ENCODE measurements at regions not wholly inside any gene's neighbourhood (a gene's known extent, or its start where the extent isn't known, plus 50 kb on each side); places are given as distances from the start of the nearest gene placed in this dataset.
"Not testable (repeated sequence)": the region's sequence is repeated elsewhere in the genome, so short reads cannot be mapped to it uniquely, and the experiment has no call there.

DNA sequence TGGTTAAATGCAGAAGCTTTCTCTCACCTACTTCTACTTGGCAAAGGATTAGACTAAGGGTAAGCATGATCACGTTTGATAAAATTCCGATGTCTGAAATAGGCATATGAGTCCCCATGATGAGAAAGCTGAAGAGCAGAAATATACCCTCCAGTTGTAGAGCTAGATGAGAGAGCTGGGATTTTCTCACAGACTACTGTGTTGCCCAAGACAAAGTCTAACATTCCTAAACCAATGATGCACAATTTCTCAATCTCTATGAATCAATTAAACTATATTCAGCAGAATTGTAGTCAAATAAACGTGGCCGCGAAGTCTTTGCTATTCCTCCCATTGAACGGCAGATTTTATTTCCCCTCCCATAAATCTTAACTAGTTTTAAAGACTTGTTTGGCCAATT lies 699.2 kb downstream of the KCNT2 start:
- no peak for DNase-seq

DNA sequence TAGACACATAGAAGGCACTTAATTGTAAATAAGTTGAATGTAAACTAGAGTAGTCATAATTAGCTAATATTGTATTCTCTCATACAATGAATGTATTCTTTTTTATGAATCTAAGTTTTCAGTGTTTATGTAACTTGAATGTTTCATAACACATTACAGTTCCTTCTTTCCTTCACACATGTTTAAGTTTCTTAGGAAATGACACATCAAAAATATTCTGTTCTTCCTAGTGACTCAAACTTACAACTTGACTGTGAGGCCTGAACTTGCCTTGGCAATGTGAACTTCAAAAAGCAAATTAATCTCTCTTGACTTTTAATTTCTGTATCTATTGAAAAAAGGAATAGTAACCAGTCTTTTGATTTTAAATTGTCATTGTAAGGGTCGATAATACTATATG lies 700.1 kb downstream of the KCNT2 start:
- no peak for DNase-seq

DNA sequence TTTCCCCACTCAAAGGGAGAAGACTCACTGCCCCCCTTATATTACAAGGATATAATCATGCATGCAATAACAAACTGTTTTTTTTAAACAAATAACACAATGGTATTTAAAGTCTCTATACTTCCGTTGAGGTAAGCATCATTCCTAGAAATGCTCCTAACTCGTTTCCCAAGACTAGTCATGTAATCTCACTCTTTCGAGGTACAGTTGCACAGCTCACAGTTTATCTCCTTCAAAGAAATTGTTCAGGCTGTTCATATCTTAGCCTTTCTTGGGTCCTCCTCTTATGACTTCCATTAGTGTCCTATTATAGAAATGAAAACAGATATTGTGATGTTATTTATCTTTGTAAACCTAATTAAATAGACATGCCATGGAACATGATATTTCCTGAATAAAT lies 705.0 kb downstream of the KCNT2 start:
- no peak for DNase-seq

DNA sequence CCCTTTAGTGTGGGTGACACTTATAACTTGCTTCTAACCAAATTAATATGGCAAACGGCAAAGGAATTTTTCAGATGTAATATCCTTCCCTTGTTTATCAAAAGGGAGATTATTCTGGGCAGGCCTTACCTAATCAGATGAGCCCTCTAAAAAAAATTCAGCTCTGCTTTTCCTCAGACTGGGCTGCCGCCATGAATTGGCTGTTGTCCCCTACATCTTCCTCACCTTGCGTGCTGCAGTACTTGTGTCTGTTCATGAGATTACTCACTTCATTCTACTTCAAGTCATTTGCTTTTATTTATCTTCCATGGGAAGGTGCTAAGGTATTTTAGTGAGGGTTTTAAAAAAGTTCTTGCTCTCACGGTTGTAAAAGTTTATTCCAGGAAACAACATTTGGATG lies 705.5 kb downstream of the KCNT2 start:
- no peak for DNase-seq

DNA sequence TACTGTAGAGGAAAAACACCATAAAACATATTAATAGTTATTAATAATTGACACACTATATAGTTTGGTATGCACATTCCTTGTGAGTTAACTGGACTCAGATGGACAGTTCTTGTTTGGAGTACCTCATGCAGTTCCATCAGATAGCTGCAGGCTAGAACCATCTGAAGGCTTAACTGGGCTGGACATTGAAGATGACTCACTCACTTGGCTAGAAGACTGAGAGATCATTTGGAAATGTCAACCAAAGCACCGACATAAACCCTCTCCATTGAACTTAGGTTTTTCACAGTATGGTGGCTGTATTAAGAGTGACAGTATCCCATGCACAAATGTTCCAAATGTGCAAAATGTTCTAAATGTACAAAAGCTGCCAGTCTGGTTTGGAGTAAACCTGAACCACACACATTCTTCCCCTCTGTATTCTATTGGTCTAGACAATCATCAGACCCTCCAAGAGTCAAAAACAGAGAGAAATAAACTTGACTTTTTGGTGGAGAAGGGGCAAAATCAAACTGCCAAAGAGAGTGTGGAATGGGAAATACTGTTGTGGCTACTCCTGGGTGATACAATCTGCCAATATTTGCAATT lies 708.4 kb downstream of the KCNT2 start:
- no peak for DNase-seq

DNA sequence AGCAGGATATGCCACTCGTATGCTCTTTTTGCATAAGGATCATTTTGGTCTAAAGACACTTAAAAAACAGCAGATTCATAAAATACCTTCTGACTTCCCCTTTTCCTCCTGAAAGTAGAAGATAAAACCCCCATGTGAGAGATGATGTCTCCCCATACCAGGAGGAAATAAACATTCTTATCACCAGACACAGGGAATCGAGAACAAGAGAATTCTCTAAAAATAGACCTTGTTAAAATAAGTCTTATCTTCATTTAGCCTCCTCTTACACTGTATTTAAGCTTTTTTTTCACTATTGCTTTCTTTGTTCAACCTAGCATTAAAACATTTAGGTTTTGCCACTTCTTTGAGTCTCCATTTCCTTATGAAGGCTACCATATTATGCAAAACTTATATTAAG lies 709.3 kb downstream of the KCNT2 start:
- no peak for DNase-seq

DNA sequence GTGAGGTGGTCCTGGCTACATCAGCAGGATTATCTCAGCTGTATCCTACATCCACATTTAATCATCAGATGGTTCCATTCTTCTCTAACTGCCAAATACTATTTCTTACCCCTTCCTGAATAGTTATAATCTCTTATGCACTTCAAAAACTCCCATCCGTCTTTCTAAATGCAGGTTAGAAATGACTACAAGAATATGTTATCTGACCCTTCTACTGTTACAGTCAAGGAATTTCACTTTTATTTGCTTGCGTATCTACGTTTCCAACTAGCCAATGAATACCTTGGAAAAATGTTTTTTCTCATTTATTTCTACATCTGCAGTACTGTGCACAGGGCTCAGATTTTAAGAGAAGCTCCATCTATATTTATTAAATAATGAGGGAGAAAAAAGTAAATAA lies 709.9 kb downstream of the KCNT2 start:
- DNase-seq = no peak

DNA sequence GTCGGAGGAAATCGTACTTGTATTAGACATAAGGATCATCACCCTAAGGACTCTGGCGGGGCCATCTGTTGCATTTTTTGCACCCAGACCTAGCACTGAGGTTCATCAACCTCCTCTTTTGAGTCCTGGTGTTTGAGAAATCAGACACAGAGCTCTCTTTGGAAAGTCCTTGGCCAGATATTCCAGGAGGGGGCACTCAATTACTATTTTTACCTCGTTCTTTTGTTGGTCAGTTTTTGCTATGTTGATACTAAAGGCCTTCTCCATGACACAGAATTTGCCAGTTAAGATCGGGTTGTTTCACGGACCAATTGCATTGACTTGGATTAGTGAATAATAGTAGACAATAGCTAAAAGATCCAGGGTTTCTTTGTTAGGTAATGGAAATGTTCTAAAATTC lies 711.2 kb downstream of the KCNT2 start:
- no peak for DNase-seq

DNA sequence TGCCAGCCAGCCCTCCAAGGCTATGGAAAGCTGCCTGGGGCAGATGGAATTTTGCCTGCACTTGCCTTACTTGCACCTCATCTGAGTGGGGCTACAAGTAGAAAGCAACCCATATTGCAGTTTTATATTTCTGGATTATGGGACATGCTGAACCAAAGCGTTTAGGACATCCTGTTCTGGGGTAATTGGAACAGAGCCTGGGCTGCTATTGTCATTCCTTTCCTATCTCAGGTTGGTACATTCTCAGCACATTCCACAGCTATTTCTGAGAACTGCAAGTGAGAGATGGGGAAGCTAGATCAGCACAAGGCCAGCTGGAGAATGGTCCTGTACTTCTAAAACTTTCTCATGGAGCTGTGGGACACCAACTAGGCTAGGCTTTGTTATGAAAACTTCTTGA lies 713.8 kb downstream of the KCNT2 start:
- no peak for DNase-seq

DNA sequence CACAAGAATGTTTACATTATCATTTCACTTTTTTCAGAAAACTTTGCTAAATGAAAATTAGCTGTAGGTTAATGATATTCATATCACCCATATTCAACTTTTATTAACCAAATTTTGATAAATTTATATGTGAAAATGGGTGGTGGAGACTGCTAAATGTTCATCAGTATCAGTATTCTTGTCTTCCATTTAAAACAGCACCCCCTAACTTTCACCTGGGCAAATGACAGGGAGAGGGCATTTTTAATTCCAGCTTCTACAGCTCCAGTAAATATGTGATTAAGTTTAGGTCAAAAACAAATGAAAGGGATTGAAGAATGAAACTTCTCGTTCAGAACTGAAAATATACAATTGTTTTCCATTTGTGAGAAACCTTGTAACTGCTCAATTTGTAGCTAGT lies 722.2 kb downstream of the KCNT2 start:
- no peak for DNase-seq

DNA sequence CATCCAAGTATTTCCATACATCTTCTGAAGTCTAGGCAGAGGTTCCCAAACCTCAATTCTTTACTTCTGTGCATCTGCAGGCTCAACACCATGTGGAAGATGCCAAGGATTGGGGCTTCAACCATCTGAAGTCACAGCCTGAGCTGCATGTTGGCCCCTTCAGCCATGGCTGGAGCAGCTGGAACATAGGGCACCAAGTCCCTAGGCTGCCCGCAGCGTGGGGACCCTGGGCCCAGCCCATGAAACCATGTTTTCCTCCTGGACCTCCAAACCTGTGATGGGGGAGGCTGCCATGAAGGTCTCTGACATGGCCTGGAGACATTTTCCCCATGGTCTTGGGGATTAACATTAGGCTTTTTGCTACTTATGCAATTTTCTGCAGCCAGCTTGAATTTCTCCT lies 729.8 kb downstream of the KCNT2 start:
- no peak for DNase-seq

DNA sequence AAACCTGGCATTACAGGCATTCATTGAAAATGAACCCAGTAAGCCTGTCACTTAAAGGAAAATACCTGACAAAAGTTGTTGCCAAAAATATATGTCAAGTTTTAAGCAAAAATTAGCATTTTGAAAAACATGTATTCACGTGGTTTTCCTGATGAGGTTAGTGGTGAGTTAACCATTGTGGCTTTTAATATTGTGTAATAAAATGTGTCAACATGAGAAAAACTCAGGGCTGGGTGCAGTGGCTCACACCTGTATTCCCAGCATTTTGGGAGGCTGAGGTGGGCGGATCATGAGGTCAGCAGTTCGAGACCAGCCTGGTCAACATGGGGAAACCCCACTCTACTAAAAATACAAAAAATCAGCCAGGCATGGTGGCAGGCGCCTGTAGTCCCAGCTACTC lies 731.4 kb downstream of the KCNT2 start:
- DNase-seq = no peak

DNA sequence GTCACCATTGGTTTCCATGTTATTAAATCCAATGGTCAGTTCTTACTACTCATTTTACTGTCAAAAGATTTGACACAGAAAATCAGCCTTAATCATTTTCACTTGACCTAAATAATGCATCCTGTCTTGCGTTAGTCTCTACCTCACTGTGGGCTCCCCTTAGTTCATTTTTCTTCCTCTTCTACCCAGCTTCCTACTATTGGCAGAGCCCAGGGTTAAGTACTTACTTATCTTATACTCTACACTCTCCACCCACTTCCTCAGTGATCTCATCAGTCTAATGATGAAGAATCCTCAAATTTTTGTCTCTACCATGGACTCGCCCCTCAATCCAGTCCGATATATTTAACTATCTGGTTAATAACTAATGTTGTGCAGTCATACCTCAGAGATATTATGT lies 735.9 kb downstream of the KCNT2 start:
- no peak for DNase-seq

DNA sequence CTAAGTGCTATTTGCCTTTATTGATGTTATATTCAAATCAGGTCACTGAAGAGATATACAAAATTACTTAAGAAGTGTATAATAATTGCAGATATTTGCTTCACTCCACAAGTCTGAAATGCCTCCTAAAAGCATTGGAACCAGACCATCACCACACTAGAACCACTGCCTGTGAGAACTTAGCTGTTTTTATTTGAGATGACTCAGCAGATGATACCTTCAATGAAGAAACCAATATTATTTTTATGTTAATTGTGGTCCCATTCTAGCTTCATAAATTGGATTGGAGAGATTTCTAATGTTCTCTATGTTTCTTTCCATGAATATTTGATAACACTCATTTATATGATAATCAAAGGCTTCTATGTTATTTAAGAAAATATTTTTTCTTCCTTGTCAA lies 740.6 kb downstream of the KCNT2 start:
- DNase-seq = no peak

DNA sequence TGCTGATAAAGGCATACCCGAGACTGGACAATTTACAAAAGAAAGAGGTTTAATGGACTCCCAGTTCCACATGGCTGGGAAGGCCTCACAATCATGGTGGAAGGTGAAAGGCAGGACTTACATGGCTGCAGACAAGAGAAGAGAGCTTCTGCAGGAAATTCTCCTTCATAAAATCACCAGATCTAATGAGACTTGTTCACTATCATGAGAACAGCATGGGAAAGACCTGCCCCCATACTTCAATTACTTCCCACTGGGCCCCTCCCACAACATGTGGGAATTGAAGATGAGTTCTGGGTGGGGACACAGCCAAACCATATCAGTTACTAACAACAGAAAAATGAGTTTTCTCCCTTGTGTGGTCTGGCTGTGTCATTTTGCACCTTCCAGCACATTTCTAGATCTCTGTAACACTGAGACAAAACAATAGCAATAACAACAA lies 741.4 kb downstream of the KCNT2 start:
- no peak for DNase-seq

DNA sequence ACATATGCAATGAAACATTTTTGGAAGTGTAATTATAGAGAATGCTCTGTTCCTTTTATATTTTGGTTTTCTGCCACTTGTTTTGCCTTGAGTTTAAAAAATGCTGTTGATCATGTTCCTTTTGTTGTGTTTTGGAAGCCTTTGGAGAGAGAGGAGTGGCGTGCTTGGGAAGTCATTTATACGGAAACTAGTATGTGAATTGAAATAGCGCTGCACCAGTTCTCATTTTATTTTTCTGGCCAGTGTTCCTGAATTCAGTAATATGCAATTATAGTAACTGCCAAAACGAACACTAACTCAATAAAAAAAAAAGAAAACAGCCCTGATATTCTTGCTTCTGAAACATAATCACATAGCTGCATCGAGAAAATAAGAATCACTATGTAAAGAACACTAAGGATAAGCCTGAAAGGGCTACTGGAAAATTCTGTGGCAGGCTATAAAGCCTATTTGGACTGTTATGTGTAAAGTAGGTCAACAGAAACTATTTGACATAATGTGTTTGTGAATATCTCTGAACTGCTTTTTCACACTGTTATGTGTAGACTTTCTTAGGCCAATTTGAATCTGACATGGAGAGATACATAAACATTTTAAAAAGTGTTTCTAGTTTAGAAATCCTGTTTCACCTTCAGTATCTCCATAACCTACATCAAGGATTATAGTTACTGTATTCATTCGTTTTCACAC lies 742.0 kb downstream of the KCNT2 start:
- DNase-seq = no peak

DNA sequence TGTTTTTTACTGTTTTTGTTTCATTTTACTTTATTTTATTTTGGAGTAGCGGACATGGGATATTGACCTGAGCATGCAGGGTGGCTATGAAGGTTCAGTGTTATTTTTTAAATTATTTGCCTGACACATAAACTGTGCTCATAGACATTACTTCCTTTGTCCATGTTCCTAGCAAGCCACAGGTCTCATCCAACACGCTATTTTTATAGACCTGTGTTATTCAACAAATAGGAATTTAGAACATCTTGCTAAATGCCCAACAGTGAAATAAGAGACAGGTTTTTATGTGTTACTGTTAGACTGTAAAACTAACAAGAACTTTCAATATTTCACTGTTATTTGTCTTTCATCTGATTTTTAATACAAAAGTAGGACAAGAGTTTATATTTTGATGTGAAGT lies 756.4 kb downstream of the KCNT2 start:
- DNase-seq = no peak

DNA sequence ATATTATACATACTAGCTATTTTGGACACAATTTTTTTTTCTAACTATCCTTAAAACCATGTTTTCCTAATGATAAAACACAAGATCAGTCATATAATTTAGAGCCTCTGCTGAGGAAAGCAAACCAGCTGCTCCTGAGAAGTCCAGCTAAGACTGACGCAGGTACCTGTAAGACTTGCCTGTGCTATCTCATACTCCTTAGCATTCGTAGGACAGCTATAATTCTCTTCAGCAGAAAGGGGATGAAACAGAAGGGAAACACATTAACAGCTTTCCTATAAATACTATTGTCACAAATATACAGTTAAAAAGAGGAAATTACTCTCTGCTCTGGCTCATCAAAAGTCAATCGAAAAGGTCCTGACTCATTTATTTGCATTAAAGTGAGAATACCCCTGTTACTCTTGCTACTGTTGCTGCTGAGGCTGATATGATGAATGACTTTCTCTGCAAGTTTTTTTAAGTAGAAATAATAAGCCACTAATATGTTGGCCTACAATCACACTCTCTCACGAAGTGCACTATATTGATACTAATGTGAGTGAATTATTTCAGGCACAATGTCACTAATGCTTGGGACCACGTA lies 757.1 kb downstream of the KCNT2 start:
- no peak for DNase-seq

DNA sequence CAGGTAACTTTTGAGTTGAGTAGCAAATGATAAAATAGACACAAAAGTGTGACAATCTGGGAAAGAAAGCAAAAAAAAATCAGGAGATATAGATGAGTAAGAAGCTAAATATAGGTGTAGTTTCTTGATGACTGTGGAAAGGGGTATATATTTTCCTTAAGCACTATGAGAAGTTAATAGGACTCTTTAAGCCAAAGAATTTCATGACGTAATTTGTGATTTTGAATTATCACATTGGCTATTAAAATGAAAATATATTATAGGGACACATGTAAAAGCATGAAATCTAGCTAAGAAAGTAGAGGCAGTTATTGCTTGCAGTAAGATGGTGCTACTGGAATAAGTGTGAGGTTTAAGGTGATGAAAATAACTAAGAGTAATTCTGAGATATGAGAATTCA lies 759.1 kb downstream of the KCNT2 start:
- no peak for DNase-seq

DNA sequence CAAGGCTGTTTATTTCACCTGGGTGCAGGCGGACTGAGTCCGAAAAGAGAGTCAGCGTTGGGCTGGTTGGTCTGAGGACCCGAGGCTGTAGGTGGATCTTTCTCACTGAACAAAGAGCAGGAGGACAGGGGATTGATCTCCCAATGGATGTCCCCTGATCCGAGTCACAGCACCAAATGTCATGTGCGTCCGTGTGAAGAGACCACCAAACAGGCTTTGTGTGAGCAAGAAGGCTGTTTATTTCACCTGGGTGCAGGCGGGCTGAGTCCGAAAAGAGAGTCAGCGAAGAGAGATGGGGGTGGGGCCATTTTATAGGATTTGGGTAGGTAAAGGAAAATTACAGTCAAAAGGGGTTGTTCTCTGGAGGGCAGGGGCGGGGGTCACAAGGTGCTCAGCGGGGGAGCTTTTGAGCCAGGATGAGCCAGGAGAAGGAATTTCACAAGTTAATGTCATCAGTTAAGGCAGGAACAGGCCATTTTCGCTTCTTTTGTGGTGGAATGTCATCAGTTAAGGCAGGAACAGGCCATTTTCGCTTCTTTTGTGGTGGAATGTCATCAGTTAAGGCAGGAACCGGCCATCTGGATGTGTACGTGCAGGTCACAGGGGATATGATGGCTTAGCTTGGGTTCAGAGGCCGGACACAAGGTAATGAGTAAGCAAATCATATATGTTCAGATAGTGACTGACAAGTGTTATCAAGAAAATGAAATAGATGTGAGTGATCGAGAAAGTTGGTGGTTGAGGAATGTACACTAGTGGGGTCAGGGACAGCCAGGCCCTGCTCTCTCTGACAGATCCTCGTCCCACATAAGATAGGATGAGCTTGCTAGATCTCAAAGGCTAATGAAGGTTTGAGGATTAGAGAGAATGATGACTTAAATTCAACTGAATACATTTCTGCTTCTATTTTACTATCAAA lies 760.0 kb downstream of the KCNT2 start:
- not testable (repeated sequence) for DNase-seq

DNA sequence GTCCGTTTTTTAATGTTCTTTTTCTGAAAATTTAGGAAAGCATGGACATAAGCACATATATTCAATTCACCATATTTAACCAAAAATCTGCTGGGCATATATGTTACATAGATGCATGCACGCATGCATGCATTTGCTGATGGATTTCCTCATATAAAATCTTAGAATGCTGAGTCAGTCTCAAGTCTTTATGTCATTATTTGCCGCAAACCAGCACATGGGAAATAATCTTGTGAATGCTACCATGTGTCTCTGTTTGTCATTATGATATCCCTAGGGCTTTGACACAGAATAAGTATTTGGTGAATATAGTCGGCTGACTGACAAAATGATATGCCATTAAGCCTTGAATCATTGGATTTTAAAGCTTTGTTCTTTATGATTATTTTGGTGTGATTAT lies 776.5 kb downstream of the KCNT2 start:
- DNase-seq = no peak

DNA sequence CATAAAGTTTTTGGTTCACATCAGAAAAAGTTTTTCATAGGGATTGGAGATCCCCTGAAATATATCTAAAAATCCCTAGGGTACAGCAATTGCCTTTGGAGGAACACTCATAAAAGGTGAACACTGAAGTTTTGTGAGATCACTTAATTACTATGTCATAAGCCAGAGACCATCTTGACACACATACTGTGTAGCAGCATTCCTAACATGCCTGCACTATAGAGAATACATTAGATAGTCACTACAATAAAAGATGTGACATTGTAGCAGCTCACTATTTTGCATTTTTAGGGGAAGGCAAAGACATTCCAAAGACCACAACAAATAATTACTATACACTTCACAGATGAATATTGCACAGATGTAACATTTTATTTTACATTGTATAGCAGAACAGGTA lies 779.9 kb downstream of the KCNT2 start:
- no peak for DNase-seq

DNA sequence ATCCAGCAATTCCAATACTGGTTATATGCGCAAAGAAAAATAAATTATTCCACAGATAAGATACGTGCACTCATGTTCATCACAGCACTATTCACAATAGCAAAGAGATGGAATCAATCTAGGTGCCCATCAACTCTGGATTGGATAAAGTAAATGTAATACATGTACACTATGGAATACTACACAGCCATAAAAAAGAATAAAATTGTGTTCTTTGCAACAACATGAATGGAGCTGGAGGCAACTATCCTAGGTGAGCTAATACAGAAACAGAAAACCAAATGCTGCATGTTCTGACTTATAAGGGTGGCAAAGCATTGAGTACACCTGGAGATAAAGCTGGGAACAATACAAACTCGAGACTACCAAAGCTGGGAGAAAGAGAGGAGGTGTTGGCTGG lies 787.3 kb downstream of the KCNT2 start:
- DNase-seq = no peak

DNA sequence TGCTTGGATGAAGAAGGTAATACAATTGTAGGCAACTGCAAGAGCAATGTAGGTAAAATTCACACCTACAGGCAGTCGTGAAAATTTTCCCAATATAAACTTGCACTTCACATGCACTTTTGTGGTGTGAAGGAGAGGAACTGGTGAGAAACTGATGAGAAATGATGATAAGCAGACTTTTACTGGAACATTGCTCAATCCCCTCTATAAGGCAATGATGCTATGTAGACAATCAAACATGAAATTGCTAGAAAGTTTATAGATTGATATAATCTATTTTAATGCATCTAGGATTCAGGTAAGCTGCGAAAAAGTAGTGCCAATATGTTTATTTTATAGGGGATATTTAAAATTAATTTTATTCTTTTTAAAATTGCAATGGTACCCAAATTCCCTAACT lies 802.2 kb downstream of the KCNT2 start:
- DNase-seq = no peak

All from NCI-H1417 treated with DMSO at 0.1 percent for 48 hours (cell line).